Gastroesophageal sphincter (tissue), 4 donors: ENCODE measurements at regions not wholly inside any gene's neighbourhood (a gene's known extent, or its start where the extent isn't known, plus 50 kb on each side); places are given as distances from the start of the nearest gene placed in this dataset.

Source experiments
- ATAC-seq: fragments of 150-250 bp; one replicate; pipeline ENCODE4 v1.9.1; 2016; ENCODE audit warnings: mild to moderate bottlenecking, moderate library complexity
- H3K27ac ChIP-seq, 4 donors: fragments of 200-600 bp; sonication (generic) in 3 of 4; 1 replicate in 3 of 4; 2 replicates in 1 of 4; pipeline ENCODE4 v1.5.1; 2016 to 2019
- H3K27me3 ChIP-seq: fragments of 200-600 bp; sonication (generic); one replicate; pipeline ENCODE4 v1.5.1; 2019
- H3K36me3 ChIP-seq, 2 donors: fragments of 200-600 bp; sonication (generic); one replicate each; pipeline ENCODE4 v1.5.1; 2019; ENCODE audit warnings: control low read depth in 1 of 2
- H3K4me1 ChIP-seq, 3 donors: fragments of 200-600 bp; sonication (generic); 1 replicate in 2 of 3; 2 replicates in 1 of 3; pipeline ENCODE4 v1.5.1; 2016 to 2019; ENCODE audit warnings: control low read depth in 2 of 3
- H3K4me3 ChIP-seq, 2 donors: fragments of 200-600 bp; sonication (generic); one replicate each; pipeline ENCODE4 v1.5.1; 2019; ENCODE audit warnings: mild to moderate bottlenecking in 1 of 2, moderate library complexity in 1 of 2
- H3K9me3 ChIP-seq, 3 donors: fragments of 200-600 bp; sonication (generic); one replicate each; pipeline ENCODE4 v1.5.1; 2017 to 2019; ENCODE audit warnings: control low read depth in 2 of 3
- EP300 ChIP-seq: sonication (generic); formaldehyde crosslinking; IDR thresholded peaks from one replicate; pipeline ENCODE4 v1.6.1; 2017; ENCODE audit warnings: antibody characterized with exemption, mild to moderate bottlenecking
- POLR2A ChIP-seq, 2 donors: fragments of 450-650 bp; IDR thresholded peaks; one replicate each; pipeline ENCODE4 v1.6.1; 2017; ENCODE audit warnings: antibody characterized with exemption in 2 of 2, mild to moderate bottlenecking in 2 of 2, moderate library complexity in 1 of 2
- POLR2AphosphoS5 ChIP-seq: sonication (generic); formaldehyde crosslinking; IDR thresholded peaks from one replicate; pipeline ENCODE4 v1.6.1; 2017; ENCODE audit warnings: antibody characterized with exemption
- WGBS, 2 donors: methylation state at CpG; one replicate each; pipeline ENCODE4 v1.1.5; 2018; ENCODE audit warnings: low coverage in 1 of 2; 5-methylcytosine and 5-hydroxymethylcytosine counted together
- TF ChIP-seq, protein P1 (sequence below), 4 experiments: fragments of 200-600 bp in 2 of 4; fragments of 450-650 bp in 2 of 4; sonication (generic) in 1 of 4; IDR thresholded peaks; one replicate each; pipeline ENCODE4 v1.5.1; 2017 to 2019; ENCODE audit warnings: antibody characterized with exemption in 4 of 4, mild to moderate bottlenecking in 2 of 4, moderate library complexity in 2 of 4

DNA sequence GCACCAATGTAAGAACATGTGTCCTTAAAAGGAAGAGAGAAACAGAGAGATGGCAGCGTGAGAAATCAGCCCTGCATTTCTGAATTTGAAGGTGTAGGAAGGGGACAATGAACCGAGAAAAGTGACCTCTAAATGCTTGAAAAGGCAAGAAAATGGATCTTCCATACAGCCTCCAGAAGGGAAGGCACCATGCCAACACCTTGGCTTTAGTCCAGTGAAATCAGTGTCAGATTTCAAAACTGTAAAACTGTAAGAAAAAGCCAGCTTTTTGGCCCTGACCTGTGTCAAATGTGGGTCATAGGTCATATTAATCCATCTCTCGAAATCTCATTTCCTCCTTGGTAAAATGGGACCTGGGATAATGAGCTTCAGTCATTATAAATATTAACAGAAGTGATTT, 762.3 kb downstream of the DCDC2C start:
- H3K27ac ChIP-seq: no peak overlapping the region
- TF ChIP-seq POLR2AphosphoS5 (no peak), POLR2A (IDR thresholded peaks at IDR 0.05) (no peak)
- TF ChIP-seq, protein P1, sequence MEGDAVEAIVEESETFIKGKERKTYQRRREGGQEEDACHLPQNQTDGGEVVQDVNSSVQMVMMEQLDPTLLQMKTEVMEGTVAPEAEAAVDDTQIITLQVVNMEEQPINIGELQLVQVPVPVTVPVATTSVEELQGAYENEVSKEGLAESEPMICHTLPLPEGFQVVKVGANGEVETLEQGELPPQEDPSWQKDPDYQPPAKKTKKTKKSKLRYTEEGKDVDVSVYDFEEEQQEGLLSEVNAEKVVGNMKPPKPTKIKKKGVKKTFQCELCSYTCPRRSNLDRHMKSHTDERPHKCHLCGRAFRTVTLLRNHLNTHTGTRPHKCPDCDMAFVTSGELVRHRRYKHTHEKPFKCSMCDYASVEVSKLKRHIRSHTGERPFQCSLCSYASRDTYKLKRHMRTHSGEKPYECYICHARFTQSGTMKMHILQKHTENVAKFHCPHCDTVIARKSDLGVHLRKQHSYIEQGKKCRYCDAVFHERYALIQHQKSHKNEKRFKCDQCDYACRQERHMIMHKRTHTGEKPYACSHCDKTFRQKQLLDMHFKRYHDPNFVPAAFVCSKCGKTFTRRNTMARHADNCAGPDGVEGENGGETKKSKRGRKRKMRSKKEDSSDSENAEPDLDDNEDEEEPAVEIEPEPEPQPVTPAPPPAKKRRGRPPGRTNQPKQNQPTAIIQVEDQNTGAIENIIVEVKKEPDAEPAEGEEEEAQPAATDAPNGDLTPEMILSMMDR (IDR thresholded peaks at IDR 0.05): no peak
- H3K36me3 ChIP-seq: no peaks in the 10 kb centered on the region
- H3K27me3 ChIP-seq: no peaks in the 10 kb centered on the region
- ATAC-seq: no peak
- no peaks in the 10 kb centered on the region for H3K9me3 ChIP-seq
- no peaks in the 10 kb centered on the region for H3K4me1 ChIP-seq
- H3K4me3 ChIP-seq: no peak overlapping the region
- 71 to 72% methylated on average over 2 to 3 of the region's 3 CpGs for WGBS, 2 donors

DNA sequence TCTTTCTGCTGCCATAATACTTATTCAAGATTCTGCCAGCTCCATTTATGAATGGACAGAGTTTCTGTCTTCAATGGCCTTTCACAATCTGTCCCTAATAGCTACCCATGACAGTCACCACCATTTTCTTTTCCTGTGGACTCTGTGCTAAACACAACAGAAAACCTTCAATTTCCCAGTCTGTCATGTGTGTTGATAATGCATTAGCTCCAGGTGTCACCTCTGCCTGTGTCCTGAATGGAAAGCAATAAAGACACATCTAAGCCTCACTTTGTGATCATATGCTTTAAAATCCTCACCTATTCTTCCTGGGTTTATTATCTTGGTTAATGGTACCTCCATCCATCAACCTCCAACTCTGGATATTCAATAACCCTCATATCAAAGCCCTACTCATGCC, 772.2 kb downstream of the DCDC2C start:
- TF ChIP-seq POLR2AphosphoS5 (no peak), POLR2A (IDR thresholded peaks at IDR 0.05) (no peak), EP300 (no peak)
- TF ChIP-seq, protein P1 (IDR thresholded peaks at IDR 0.05): no peak
- Histone ChIP-seq H3K4me3 (no peak overlapping the region), H3K27ac (no peak overlapping the region), H3K4me1 (no peaks in the 10 kb centered on the region), H3K27me3 (no peaks in the 10 kb centered on the region), H3K9me3 (peaks cover 0 to 5% (median 0%) of the 10 kb centered on the region in 3 donors), H3K36me3 (no peaks in the 10 kb centered on the region)
- no peak for ATAC-seq

DNA sequence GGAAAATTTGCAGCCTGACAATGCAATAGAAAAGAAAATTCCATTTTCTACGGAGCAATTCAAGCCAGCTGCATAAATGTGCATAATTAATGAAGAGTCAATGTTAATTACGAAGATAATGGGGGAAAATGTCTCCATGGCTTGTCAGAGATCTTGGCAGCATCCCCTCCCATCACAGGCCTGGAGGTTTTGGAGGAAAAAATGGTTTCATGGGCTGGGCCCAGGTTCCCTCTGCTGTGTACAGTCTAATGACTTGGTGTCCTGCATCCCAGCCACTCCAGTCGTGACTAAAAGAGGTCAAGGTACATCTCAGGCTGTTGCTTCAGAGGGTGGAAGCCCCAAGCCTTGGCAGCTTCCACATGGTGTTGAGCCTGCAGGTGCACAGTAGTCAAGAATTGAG, 779.7 kb downstream of the DCDC2C start:
- no peaks in the 10 kb centered on the region for H3K36me3 ChIP-seq
- no peak overlapping the region for H3K27ac ChIP-seq
- H3K9me3 ChIP-seq: peaks cover 0 to 5% (median 0%) of the 10 kb centered on the region in 3 donors
- TF ChIP-seq, protein P1 (IDR thresholded peaks at IDR 0.05): no peak
- TF ChIP-seq POLR2AphosphoS5 (no peak), EP300 (no peak)
- H3K27me3 ChIP-seq: no peaks in the 10 kb centered on the region
- no peak for ATAC-seq
- no peaks in the 10 kb centered on the region for H3K4me1 ChIP-seq
- no peak overlapping the region for H3K4me3 ChIP-seq
- WGBS, 2 donors: 44 to 90% methylated on average over 2 of the region's 3 CpGs

GRCh38 chr2:4486971-4487370, 783.6 kb downstream of the DCDC2C start:
- Histone ChIP-seq H3K4me3 (no peak overlapping the region), H3K9me3 (no peaks in the 10 kb centered on the region), H3K27me3 (no peaks in the 10 kb centered on the region), H3K4me1 (no peaks in the 10 kb centered on the region), H3K27ac (no peak overlapping the region), H3K36me3 (no peaks in the 10 kb centered on the region)
- TF ChIP-seq, protein P1 (IDR thresholded peaks at IDR 0.05): no peak
- TF ChIP-seq POLR2AphosphoS5 (no peak), EP300 (no peak), POLR2A (IDR thresholded peaks at IDR 0.05) (no peak)
- no peak for ATAC-seq
- 88% methylated on average over 1 of the region's 2 CpGs; no CpG with 5 or more reads in 1 of the 2 donors for WGBS, 2 donors

DNA sequence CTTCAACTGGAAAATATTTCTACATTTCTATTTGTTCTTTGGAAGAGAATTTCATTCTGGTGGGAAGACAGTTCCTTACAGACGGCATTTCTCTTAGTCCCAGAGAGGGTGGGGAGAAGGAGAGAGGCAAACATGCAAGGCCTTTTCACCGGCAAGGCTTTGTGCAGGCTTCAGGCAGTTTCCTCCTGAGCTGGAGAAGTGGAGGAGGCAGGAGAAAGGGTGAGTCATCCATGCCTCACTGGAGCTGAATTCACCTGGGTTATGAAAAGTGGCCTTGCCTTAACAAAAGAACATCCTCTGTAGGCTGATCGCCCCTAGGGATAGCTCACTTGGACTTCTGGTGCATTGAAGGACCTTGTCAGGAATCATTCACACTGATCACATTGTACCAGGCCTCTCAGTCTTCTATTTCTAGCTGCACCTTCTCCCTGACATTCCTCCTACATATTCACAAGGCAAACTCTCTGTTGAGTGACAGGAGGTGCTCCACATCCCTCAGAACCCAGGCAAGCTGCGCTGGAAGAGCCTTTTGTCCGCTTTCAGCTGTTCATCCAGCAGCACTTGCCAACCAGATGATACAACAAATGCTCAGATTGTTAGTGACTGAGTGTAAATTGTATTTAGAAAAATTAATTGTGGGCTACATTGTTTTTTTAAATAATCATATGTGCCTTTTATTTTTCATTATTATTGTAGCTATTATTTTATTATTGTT, 796.1 kb downstream of the DCDC2C start:
- H3K4me1 ChIP-seq: no peaks in the 10 kb centered on the region
- TF ChIP-seq POLR2AphosphoS5: no peak
- TF ChIP-seq POLR2A (IDR thresholded peaks at IDR 0.05): no peak
- TF ChIP-seq, protein P1 (IDR thresholded peaks at IDR 0.05): no peak
- TF ChIP-seq EP300: no peak
- no peaks in the 10 kb centered on the region for H3K9me3 ChIP-seq
- H3K36me3 ChIP-seq: no peaks in the 10 kb centered on the region
- no peak for ATAC-seq
- no peak overlapping the region for H3K4me3 ChIP-seq
- no peaks in the 10 kb centered on the region for H3K27me3 ChIP-seq
- H3K27ac ChIP-seq: no peak overlapping the region
- WGBS, 2 donors: 84 to 94% methylated on average over 5 of the region's 5 CpGs
